ENCODE measurements at regions not wholly inside any gene's neighbourhood (a gene's known extent, or its start where the extent isn't known, plus 50 kb on each side); places are given as distances from the start of the nearest gene placed in this dataset. TPM values are rescaled to one million over a fixed set of nuclear protein-coding genes. Genes with fewer than 3 reads are reported as not detected.

Small RNA genes in the stretch of these regions (small RNA-seq; reads per million reads assigned to genes)
- not detected for gene AL359711.1 (ENCODE audit: insufficient read depth)
- gene RNY3P11 (ENCODE audit: insufficient read depth) = not detected
